ENCODE measurements at regions not wholly inside any gene's neighbourhood (a gene's known extent, or its start where the extent isn't known, plus 50 kb on each side); places are given as distances from the start of the nearest gene placed in this dataset.

- Histone ChIP-seq H4K8ac (ENCODE audit: low read length) (no peak overlapping the region), H2AK5ac (ENCODE audit: low read length, severe bottlenecking) (no peak overlapping the region), H3K9me3 (ENCODE audit: control insufficient read depth, low read length) (no peaks in the 10 kb centered on the region), H2BK120ac (ENCODE audit: low read depth, low read length) (no peak overlapping the region), H3K36me3 (ENCODE audit: control insufficient read depth in 1 of 2, insufficient read depth in 2 of 2, low read depth in 1 of 2, low read length in 2 of 2) (no peaks in the 10 kb centered on the region), H3K4me1 (ENCODE audit: control insufficient read depth, insufficient read depth, low read depth, low read length) (no peaks in the 10 kb centered on the region), H2BK15ac (ENCODE audit: low read depth, poor library complexity, severe bottlenecking) (no peak overlapping the region), H3K27ac (ENCODE audit: low read length, poor library complexity, severe bottlenecking) (no peak overlapping the region), H2BK12ac (ENCODE audit: low read length in 2 of 2) (no peak overlapping the region), H3K4ac (ENCODE audit: low read depth in 1 of 2, low read length in 2 of 2) (no peak overlapping the region), H3K27me3 (ENCODE audit: control insufficient read depth in 1 of 2, insufficient read depth in 1 of 2, low read length in 2 of 2) (no peaks in the 10 kb centered on the region), H4K91ac (ENCODE audit: low read length) (no peak overlapping the region), H3K18ac (ENCODE audit: low read depth in 1 of 2, low read length in 2 of 2) (no peak overlapping the region), H3K9ac (ENCODE audit: low read length) (no peak overlapping the region), H3K14ac (ENCODE audit: low read length in 2 of 2) (no peak overlapping the region), H3K4me2 (ENCODE audit: low read length, poor library complexity, severe bottlenecking) (no peak overlapping the region), H3K79me1 (replicated peaks; ENCODE audit: low read length, poor library complexity, severe bottlenecking) (no peaks in the 10 kb centered on the region), H2AFZ (ENCODE audit: low read depth, low read length) (no peak overlapping the region), H2BK5ac (ENCODE audit: low read depth, low read length, poor library complexity, severe bottlenecking) (no peak overlapping the region), H3K4me3 (ENCODE audit: insufficient read depth in 1 of 2, low read depth in 1 of 2, low read length in 2 of 2) (no peak overlapping the region), H3K23ac (ENCODE audit: low read length in 2 of 2) (no peak overlapping the region)
- DNase-seq: no peak
- 66% methylated on average over 2 of the region's 3 CpGs for WGBS
Measured at GRCh38 chr2:198545411-198545810, 741.0 kb downstream of the PLCL1 start.

GRCh38 chr2:198544461-198544860 is 740.1 kb downstream of the PLCL1 start:
- H3K14ac ChIP-seq (ENCODE audit: low read length in 2 of 2): no peak overlapping the region
- H3K9ac ChIP-seq (ENCODE audit: low read length): no peak overlapping the region
- H2AK5ac ChIP-seq (ENCODE audit: low read length, severe bottlenecking): no peak overlapping the region
- no peak overlapping the region for H2BK120ac ChIP-seq (ENCODE audit: low read depth, low read length)
- H2BK5ac ChIP-seq (ENCODE audit: low read depth, low read length, poor library complexity, severe bottlenecking): no peak overlapping the region
- no peak overlapping the region for H3K27ac ChIP-seq (ENCODE audit: low read length, poor library complexity, severe bottlenecking)
- no peak overlapping the region for H3K4me3 ChIP-seq (ENCODE audit: insufficient read depth in 1 of 2, low read depth in 1 of 2, low read length in 2 of 2)
- H3K4me1 ChIP-seq (ENCODE audit: control insufficient read depth, insufficient read depth, low read depth, low read length): no peaks in the 10 kb centered on the region
- no peak overlapping the region for H2AFZ ChIP-seq (ENCODE audit: low read depth, low read length)
- H3K18ac ChIP-seq (ENCODE audit: low read depth in 1 of 2, low read length in 2 of 2): no peak overlapping the region
- no peak for DNase-seq
- WGBS: no CpG with 5 or more reads among the region's 1 CpG
- H3K4me2 ChIP-seq (ENCODE audit: low read length, poor library complexity, severe bottlenecking): no peak overlapping the region
- H3K36me3 ChIP-seq (ENCODE audit: control insufficient read depth in 1 of 2, insufficient read depth in 2 of 2, low read depth in 1 of 2, low read length in 2 of 2): no peaks in the 10 kb centered on the region
- H2BK15ac ChIP-seq (ENCODE audit: low read depth, poor library complexity, severe bottlenecking): no peak overlapping the region
- H3K27me3 ChIP-seq (ENCODE audit: control insufficient read depth in 1 of 2, insufficient read depth in 1 of 2, low read length in 2 of 2): no peaks in the 10 kb centered on the region
- H4K8ac ChIP-seq (ENCODE audit: low read length): no peak overlapping the region
- no peak overlapping the region for H3K4ac ChIP-seq (ENCODE audit: low read depth in 1 of 2, low read length in 2 of 2)
- H3K79me1 ChIP-seq (replicated peaks; ENCODE audit: low read length, poor library complexity, severe bottlenecking): no peaks in the 10 kb centered on the region
- H3K23ac ChIP-seq (ENCODE audit: low read length in 2 of 2): no peak overlapping the region
- no peaks in the 10 kb centered on the region for H3K9me3 ChIP-seq (ENCODE audit: control insufficient read depth, low read length)
- no peak overlapping the region for H2BK12ac ChIP-seq (ENCODE audit: low read length in 2 of 2)
- no peak overlapping the region for H4K91ac ChIP-seq (ENCODE audit: low read length)

GRCh38 chr2:198534756-198535155 is 730.4 kb downstream of the PLCL1 start:
- no peak overlapping the region for H3K14ac ChIP-seq (ENCODE audit: low read length in 2 of 2)
- no peak overlapping the region for H2BK120ac ChIP-seq (ENCODE audit: low read depth, low read length)
- no peak overlapping the region for H4K91ac ChIP-seq (ENCODE audit: low read length)
- H3K9ac ChIP-seq (ENCODE audit: low read length): no peak overlapping the region
- no peak overlapping the region for H2AFZ ChIP-seq (ENCODE audit: low read depth, low read length)
- no peaks in the 10 kb centered on the region for H3K9me3 ChIP-seq (ENCODE audit: control insufficient read depth, low read length)
- H3K4me1 ChIP-seq (ENCODE audit: control insufficient read depth, insufficient read depth, low read depth, low read length): no peaks in the 10 kb centered on the region
- no peaks in the 10 kb centered on the region for H3K27me3 ChIP-seq (ENCODE audit: control insufficient read depth in 1 of 2, insufficient read depth in 1 of 2, low read length in 2 of 2)
- H3K4ac ChIP-seq (ENCODE audit: low read depth in 1 of 2, low read length in 2 of 2): no peak overlapping the region
- no peak overlapping the region for H2BK15ac ChIP-seq (ENCODE audit: low read depth, poor library complexity, severe bottlenecking)
- H3K36me3 ChIP-seq (ENCODE audit: control insufficient read depth in 1 of 2, insufficient read depth in 2 of 2, low read depth in 1 of 2, low read length in 2 of 2): no peaks in the 10 kb centered on the region
- no peak overlapping the region for H4K8ac ChIP-seq (ENCODE audit: low read length)
- H3K4me3 ChIP-seq (ENCODE audit: insufficient read depth in 1 of 2, low read depth in 1 of 2, low read length in 2 of 2): no peak overlapping the region
- no peak overlapping the region for H2BK5ac ChIP-seq (ENCODE audit: low read depth, low read length, poor library complexity, severe bottlenecking)
- no peak overlapping the region for H2BK12ac ChIP-seq (ENCODE audit: low read length in 2 of 2)
- no peak overlapping the region for H3K23ac ChIP-seq (ENCODE audit: low read length in 2 of 2)
- H2AK5ac ChIP-seq (ENCODE audit: low read length, severe bottlenecking): no peak overlapping the region
- H3K27ac ChIP-seq (ENCODE audit: low read length, poor library complexity, severe bottlenecking): no peak overlapping the region
- 92% methylated on average over 3 of the region's 3 CpGs for WGBS
- DNase-seq: no peak
- no peak overlapping the region for H3K18ac ChIP-seq (ENCODE audit: low read depth in 1 of 2, low read length in 2 of 2)
- no peaks in the 10 kb centered on the region for H3K79me1 ChIP-seq (replicated peaks; ENCODE audit: low read length, poor library complexity, severe bottlenecking)
- H3K4me2 ChIP-seq (ENCODE audit: low read length, poor library complexity, severe bottlenecking): no peak overlapping the region

GRCh38 chr2:198525211-198525969 is 721.0 kb downstream of the PLCL1 start:
- no peak for DNase-seq
- no peak overlapping the region for H3K27ac ChIP-seq (ENCODE audit: low read length, poor library complexity, severe bottlenecking)
- H3K4me3 ChIP-seq (ENCODE audit: insufficient read depth in 1 of 2, low read depth in 1 of 2, low read length in 2 of 2): no peak overlapping the region
- H3K4me2 ChIP-seq (ENCODE audit: low read length, poor library complexity, severe bottlenecking): no peak overlapping the region
- no peaks in the 10 kb centered on the region for H3K36me3 ChIP-seq (ENCODE audit: control insufficient read depth in 1 of 2, insufficient read depth in 2 of 2, low read depth in 1 of 2, low read length in 2 of 2)
- H2AFZ ChIP-seq (ENCODE audit: low read depth, low read length): no peak overlapping the region
- no peaks in the 10 kb centered on the region for H3K79me1 ChIP-seq (replicated peaks; ENCODE audit: low read length, poor library complexity, severe bottlenecking)
- H4K91ac ChIP-seq (ENCODE audit: low read length): no peak overlapping the region
- no peak overlapping the region for H4K8ac ChIP-seq (ENCODE audit: low read length)
- whole genome bisulfite sequencing: 78% methylated on average over 4 of the region's 5 CpGs
- H3K14ac ChIP-seq (ENCODE audit: low read length in 2 of 2): no peak overlapping the region
- H3K4ac ChIP-seq (ENCODE audit: low read depth in 1 of 2, low read length in 2 of 2): no peak overlapping the region
- H2BK120ac ChIP-seq (ENCODE audit: low read depth, low read length): no peak overlapping the region
- H3K9ac ChIP-seq (ENCODE audit: low read length): no peak overlapping the region
- no peak overlapping the region for H3K18ac ChIP-seq (ENCODE audit: low read depth in 1 of 2, low read length in 2 of 2)
- H2AK5ac ChIP-seq (ENCODE audit: low read length, severe bottlenecking): no peak overlapping the region
- no peaks in the 10 kb centered on the region for H3K27me3 ChIP-seq (ENCODE audit: control insufficient read depth in 1 of 2, insufficient read depth in 1 of 2, low read length in 2 of 2)
- H3K4me1 ChIP-seq (ENCODE audit: control insufficient read depth, insufficient read depth, low read depth, low read length): no peaks in the 10 kb centered on the region
- H2BK5ac ChIP-seq (ENCODE audit: low read depth, low read length, poor library complexity, severe bottlenecking): no peak overlapping the region
- H3K9me3 ChIP-seq (ENCODE audit: control insufficient read depth, low read length): no peaks in the 10 kb centered on the region
- H2BK15ac ChIP-seq (ENCODE audit: low read depth, poor library complexity, severe bottlenecking): no peak overlapping the region
- H2BK12ac ChIP-seq (ENCODE audit: low read length in 2 of 2): no peak overlapping the region
- H3K23ac ChIP-seq (ENCODE audit: low read length in 2 of 2): no peak overlapping the region
